ENCODE measurements at regions not wholly inside any gene's neighbourhood (a gene's known extent, or its start where the extent isn't known, plus 50 kb on each side); places are given as distances from the start of the nearest gene placed in this dataset.

DNA sequence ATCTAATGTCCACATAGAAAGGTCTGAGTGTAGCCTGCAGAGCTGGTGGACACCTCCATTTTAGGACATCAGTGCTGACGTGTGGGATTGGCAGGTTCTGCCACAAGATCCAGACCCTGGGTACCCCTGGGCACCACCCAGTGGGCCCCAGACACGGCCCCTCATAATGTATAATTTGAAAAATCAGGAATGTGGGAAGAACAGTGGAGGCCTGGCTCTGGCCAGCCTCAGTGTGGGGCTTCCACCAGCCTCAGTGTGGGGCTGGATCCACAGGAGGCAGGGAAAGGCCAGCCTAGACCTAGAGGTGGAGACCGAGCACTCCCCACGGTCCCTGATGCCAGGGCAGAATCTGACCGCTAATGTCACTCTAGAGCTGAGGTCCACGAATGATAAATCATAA, 150.7 kb upstream of the SOX1 start:
- no peak for ATAC-seq
- CTCF ChIA-PET, result no interaction called here
- Mint-ChIP-seq H3K4me3 (no peak overlapping the region), H3K27me3 (peaks cover 3% of the 10 kb centered on the region), H3K9me3 (no peaks in the 10 kb centered on the region), H3K36me3 (ENCODE audit: low read depth) (no peaks in the 10 kb centered on the region), H3K27ac (no peak overlapping the region), H3K4me1 (ENCODE audit: low read depth) (no peaks in the 10 kb centered on the region)
- POLR2A ChIA-PET, result no interaction called here
- intact Hi-C loops (cut with micrococcal nuclease), result no loop called here
- TF ChIP-seq, protein P1, sequence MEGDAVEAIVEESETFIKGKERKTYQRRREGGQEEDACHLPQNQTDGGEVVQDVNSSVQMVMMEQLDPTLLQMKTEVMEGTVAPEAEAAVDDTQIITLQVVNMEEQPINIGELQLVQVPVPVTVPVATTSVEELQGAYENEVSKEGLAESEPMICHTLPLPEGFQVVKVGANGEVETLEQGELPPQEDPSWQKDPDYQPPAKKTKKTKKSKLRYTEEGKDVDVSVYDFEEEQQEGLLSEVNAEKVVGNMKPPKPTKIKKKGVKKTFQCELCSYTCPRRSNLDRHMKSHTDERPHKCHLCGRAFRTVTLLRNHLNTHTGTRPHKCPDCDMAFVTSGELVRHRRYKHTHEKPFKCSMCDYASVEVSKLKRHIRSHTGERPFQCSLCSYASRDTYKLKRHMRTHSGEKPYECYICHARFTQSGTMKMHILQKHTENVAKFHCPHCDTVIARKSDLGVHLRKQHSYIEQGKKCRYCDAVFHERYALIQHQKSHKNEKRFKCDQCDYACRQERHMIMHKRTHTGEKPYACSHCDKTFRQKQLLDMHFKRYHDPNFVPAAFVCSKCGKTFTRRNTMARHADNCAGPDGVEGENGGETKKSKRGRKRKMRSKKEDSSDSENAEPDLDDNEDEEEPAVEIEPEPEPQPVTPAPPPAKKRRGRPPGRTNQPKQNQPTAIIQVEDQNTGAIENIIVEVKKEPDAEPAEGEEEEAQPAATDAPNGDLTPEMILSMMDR (IDR thresholded peaks at IDR 0.05), result no peak
- DNase-seq, result no peak

DNA sequence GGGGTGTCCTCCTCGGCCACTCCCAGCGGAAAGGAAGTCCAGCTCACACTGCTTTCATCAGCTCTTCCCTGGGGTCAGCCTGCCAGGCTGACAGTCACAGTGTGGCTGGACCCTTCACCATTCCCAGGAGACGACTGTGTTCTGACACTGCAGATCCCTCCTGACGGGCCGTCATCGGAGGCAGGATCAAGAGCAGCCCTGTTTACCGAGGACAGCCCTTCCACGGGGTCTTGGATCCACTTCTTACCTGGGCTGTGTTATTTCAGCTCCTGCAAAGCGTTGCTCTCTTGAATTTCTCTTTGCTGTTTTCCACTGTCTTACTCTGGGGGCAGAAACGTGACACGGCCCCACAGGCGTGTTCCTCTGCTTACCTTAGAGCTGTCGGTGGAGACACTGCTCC, 149.9 kb upstream of the SOX1 start:
- CTCF ChIA-PET, result no interaction called here
- H3K4me1 Mint-ChIP-seq (ENCODE audit: low read depth), result no peaks in the 10 kb centered on the region
- TF ChIP-seq, protein P1 (IDR thresholded peaks at IDR 0.05), result no peak

DNA sequence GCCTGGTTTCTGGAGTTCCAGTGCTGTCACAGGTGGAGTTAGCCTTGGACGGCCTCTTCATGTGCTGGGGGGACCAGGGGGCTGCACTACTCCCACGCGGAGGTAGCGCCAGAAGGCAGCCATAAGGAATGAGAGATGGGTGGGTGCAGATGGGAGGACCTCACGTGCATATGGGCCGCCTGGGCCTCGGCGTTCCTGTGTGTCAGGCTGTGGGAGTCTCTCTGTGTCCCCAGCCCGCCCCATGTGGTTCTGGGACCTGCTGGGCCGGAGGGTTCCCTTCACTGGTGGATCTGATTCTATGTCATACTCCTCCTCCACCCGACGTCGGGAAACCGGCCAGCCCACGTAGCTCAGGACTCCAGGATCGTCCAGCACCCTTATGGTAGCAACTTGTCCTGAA, 149.0 kb upstream of the SOX1 start:
- ChIA-PET CTCF (no interaction called here), POLR2A (no interaction called here)
- intact Hi-C loops (cut with micrococcal nuclease), result no loop called here
- H3K9me3 Mint-ChIP-seq, result no peaks in the 10 kb centered on the region
- H3K4me1 Mint-ChIP-seq (ENCODE audit: low read depth), result no peaks in the 10 kb centered on the region
- TF ChIP-seq, protein P1 (IDR thresholded peaks at IDR 0.05), result no peak
- no peak for DNase-seq
- ATAC-seq, result no peak
- H3K27ac Mint-ChIP-seq, result no peak overlapping the region
- H3K4me3 Mint-ChIP-seq, result no peak overlapping the region
- no peaks in the 10 kb centered on the region for H3K36me3 Mint-ChIP-seq (ENCODE audit: low read depth)
- H3K27me3 Mint-ChIP-seq, result peaks cover 3% of the 10 kb centered on the region

More for the DNA sequence above, 149.9 kb upstream of the SOX1 start:
- DNase-seq (no peak), ATAC-seq (no peak)
- H3K9me3 Mint-ChIP-seq, result no peaks in the 10 kb centered on the region
- no peak overlapping the region for H3K27ac Mint-ChIP-seq
- no peaks in the 10 kb centered on the region for H3K36me3 Mint-ChIP-seq (ENCODE audit: low read depth)
- H3K4me3 Mint-ChIP-seq, result no peak overlapping the region
- peaks cover 3% of the 10 kb centered on the region for H3K27me3 Mint-ChIP-seq
- POLR2A ChIA-PET, result no interaction called here
- intact Hi-C loops (cut with micrococcal nuclease), result no loop called here

DNA sequence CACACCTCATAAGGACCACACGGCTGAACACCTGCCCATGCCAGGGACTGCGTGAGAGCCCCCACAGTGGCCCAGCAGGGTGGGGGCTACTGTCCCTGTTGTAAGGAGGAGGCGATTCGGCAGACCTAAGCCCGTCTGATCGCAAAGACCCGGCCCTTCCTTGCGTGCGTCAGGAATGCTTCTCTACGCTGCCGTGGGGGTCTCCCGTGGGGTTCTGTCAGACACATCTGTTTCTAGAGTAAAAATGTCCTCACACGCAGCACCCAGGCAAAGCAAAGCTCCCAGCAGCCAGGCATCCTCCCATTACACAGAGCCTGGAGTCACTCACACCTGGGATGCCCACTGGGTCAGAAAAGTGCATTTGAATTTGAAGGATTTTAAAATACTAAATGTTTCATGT, 147.7 kb upstream of the SOX1 start:
- no peak overlapping the region for H3K4me3 Mint-ChIP-seq
- peaks cover 3% of the 10 kb centered on the region for H3K27me3 Mint-ChIP-seq
- H3K36me3 Mint-ChIP-seq (ENCODE audit: low read depth), result no peaks in the 10 kb centered on the region
- DNase-seq (no peak), ATAC-seq (no peak)
- intact Hi-C loops (cut with micrococcal nuclease), result no loop called here
- no peaks in the 10 kb centered on the region for H3K4me1 Mint-ChIP-seq (ENCODE audit: low read depth)
- H3K9me3 Mint-ChIP-seq, result no peaks in the 10 kb centered on the region
- no peak overlapping the region for H3K27ac Mint-ChIP-seq
- POLR2A ChIA-PET, result no interaction called here
- TF ChIP-seq, protein P1 (IDR thresholded peaks at IDR 0.05), result no peak
- CTCF ChIA-PET, result no interaction called here

DNA sequence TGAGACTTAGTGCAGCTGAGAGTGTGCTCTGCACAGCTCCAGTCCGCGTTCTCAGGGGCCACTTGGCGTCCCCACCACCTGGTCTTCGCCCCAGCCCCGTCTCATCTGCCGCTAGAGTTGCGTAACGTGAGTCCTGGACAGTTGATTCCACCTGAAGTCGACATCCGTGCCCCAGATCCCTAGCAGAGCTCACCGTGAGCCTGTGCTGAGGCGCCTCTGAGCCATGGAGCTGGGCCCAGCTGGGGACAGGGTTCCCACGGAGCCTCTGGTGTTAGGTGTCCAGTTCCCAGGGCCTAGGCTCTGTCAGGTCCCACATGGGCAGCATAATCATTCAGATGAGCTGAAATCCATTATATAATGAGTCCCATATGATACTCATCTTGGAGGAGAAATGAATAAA, 147.1 kb upstream of the SOX1 start:
- H3K27me3 Mint-ChIP-seq, result peaks cover 3% of the 10 kb centered on the region
- no peaks in the 10 kb centered on the region for H3K4me1 Mint-ChIP-seq (ENCODE audit: low read depth)
- POLR2A ChIA-PET, result no interaction called here
- H3K27ac Mint-ChIP-seq, result no peak overlapping the region
- no peaks in the 10 kb centered on the region for H3K36me3 Mint-ChIP-seq (ENCODE audit: low read depth)
- TF ChIP-seq, protein P1 (IDR thresholded peaks at IDR 0.05), result no peak
- H3K4me3 Mint-ChIP-seq, result no peak overlapping the region
- DNase-seq, result no peak
- no peaks in the 10 kb centered on the region for H3K9me3 Mint-ChIP-seq
- CTCF ChIA-PET, result no interaction called here
- no peak for ATAC-seq
- intact Hi-C loops (cut with micrococcal nuclease), result no loop called here
